K562 (cell line): ENCODE measurements at regions not wholly inside any gene's neighbourhood (a gene's known extent, or its start where the extent isn't known, plus 50 kb on each side); places are given as distances from the start of the nearest gene placed in this dataset.

ENCODE experiments used
- ATAC-seq: fragments of 200-7000 bp; cut with Tn5 transposase; 3 replicates; pipeline ENCODE4 v1.9.1; 2020; ENCODE audit warnings: moderate library complexity
- BruUV-seq: library from RNA; stranded (reverse); fragments of 400-500 nt; replicated peaks from 2 replicates; lab custom pipeline; 2021; lab: Mats Ljungman, UMichigan
- CTCF ChIA-PET: fragments of 300-600 bp; formaldehyde crosslinking; extraction: SDS; loops from one replicate; lab custom pipeline; 2021; ENCODE audit warnings: low intra/inter-chr PET ratio; lab: Yijun Ruan, JAX
- POLR2A ChIA-PET: fragments of 300-600, 350-650 bp; sonication (Branson Sonifier 250); formaldehyde crosslinking; extraction: SDS; loops from one replicate; lab custom pipeline; 2021; ENCODE audit warnings: antibody characterized with exemption, inconsistent platforms; lab: Yijun Ruan, JAX
- DNase-seq, 4 experiments: peaks; one replicate each; pipeline versions ENCODE4 v3.0.0 to v3.0.0-alpha.2; 2011 to 2018; ENCODE audit warnings: low spot score in 3 of 4, mixed read lengths in 3 of 4; ENCODE audit errors: extremely low read depth in 1 of 4
- FAIRE-seq: peaks from 2 replicates; lab custom pipeline; 2011; peaks lifted over from hg19 to GRCh38; lab: Jason Lieb, UNC
- H2AFZ ChIP-seq: 2 replicates; pipeline ENCODE4 v1.6.0; 2011; ENCODE audit warnings: low read depth, low read length, control low read depth, inconsistent platforms
- H3K27ac ChIP-seq: fragments of 200-600 bp; 3 replicates; pipeline ENCODE4 v1.8.0; 2011; ENCODE audit warnings: low read depth, mild to moderate bottlenecking, control low read depth, inconsistent platforms, low read length, moderate library complexity, mixed read lengths; ENCODE audit errors: extremely low read depth
- H3K27me3 ChIP-seq, 2 experiments: fragments of 300-600 bp in 1 of 2; 2 replicates in 1 of 2; 3 replicates in 1 of 2; pipeline versions ENCODE4 v1.6.0 to v1.8.0; 2011; ENCODE audit warnings: inconsistent platforms in 2 of 2, low read length in 2 of 2, mild to moderate bottlenecking in 1 of 2, mixed read lengths in 1 of 2, moderate library complexity in 1 of 2; ENCODE audit not compliant: control insufficient read depth in 2 of 2, insufficient read depth in 2 of 2
- H3K36me3 ChIP-seq: fragments of 300-600 bp; 3 replicates; pipeline ENCODE4 v1.8.0; 2011; ENCODE audit warnings: mild to moderate bottlenecking, low read length, inconsistent platforms; ENCODE audit not compliant: control insufficient read depth, insufficient read depth
- H3K4me1 ChIP-seq, 2 experiments: fragments of 200-600 bp in 1 of 2; replicated peaks in 1 of 2; 2 replicates in 1 of 2; 3 replicates in 1 of 2; pipeline versions ENCODE4 v1.5.1 to v1.8.0; 2011; ENCODE audit warnings: inconsistent platforms in 2 of 2, low read length in 2 of 2, mild to moderate bottlenecking in 1 of 2, mixed read lengths in 1 of 2, moderate library complexity in 1 of 2; ENCODE audit not compliant: control insufficient read depth in 2 of 2, insufficient read depth in 2 of 2
- H3K4me2 ChIP-seq: 2 replicates; pipeline ENCODE4 v1.6.1; 2011; ENCODE audit warnings: low read length, control low read depth, inconsistent platforms, mixed read lengths; ENCODE audit not compliant: insufficient read depth
- H3K4me3 ChIP-seq: fragments of 200-600 bp; sonication (generic), shearing (Covaris generic); 2 replicates; pipeline ENCODE4 v1.5.1; 2016; ENCODE audit warnings: control low read depth, inconsistent platforms
- H3K79me2 ChIP-seq: fragments of 200-600 bp; 3 replicates; pipeline ENCODE4 v1.8.0; 2011; ENCODE audit warnings: low read length, inconsistent platforms; ENCODE audit not compliant: control insufficient read depth, insufficient read depth
- H3K9ac ChIP-seq, 2 experiments: 2 replicates each; pipeline versions ENCODE4 v1.6.0 to v1.6.1; 2011; ENCODE audit warnings: low read depth in 2 of 2, low read length in 2 of 2, control low read depth in 1 of 2, inconsistent platforms in 1 of 2, mild to moderate bottlenecking in 1 of 2, mixed read lengths in 1 of 2; ENCODE audit not compliant: insufficient read depth in 1 of 2
- H3K9me1 ChIP-seq: one replicate; pipeline ENCODE4 v1.6.0; 2011; ENCODE audit warnings: inconsistent platforms, mild to moderate bottlenecking, low read length, moderate library complexity; ENCODE audit not compliant: control insufficient read depth, insufficient read depth
- H3K9me3 ChIP-seq: replicated peaks from 2 replicates; pipeline ENCODE4 v1.5.1; 2011; ENCODE audit warnings: low read depth, low read length, inconsistent platforms; ENCODE audit not compliant: control insufficient read depth, insufficient read depth
- H4K20me1 ChIP-seq: replicated peaks from 2 replicates; pipeline ENCODE4 v1.6.1; 2011; ENCODE audit warnings: low read length, inconsistent platforms, mixed read lengths; ENCODE audit not compliant: control insufficient read depth, insufficient read depth
- ATF1 ChIP-seq, 2 experiments: fragments of 450-650 bp in 1 of 2; IDR thresholded peaks; 2 replicates each; pipeline ENCODE4 v1.6.1; 2016; ENCODE audit warnings: missing compliant biosample characterization in 1 of 2, missing genetic modification characterization in 1 of 2
- BCLAF1 ChIP-seq, 2 experiments: fragments of 450-650 bp in 1 of 2; IDR thresholded peaks; 2 replicates each; pipeline ENCODE4 v1.6.1; 2011 to 2017; ENCODE audit warnings: low read depth in 2 of 2, antibody characterized with exemption in 1 of 2, borderline replicate concordance in 1 of 2, low read length in 1 of 2, mild to moderate bottlenecking in 1 of 2, mixed read lengths in 1 of 2; ENCODE audit not compliant: control insufficient read depth in 1 of 2
- ELK1 ChIP-seq: sonication (generic); formaldehyde crosslinking; IDR thresholded peaks from 2 replicates; pipeline ENCODE4 v1.8.1; 2022; ENCODE audit warnings: missing genetic modification reagents
- NEUROD1 ChIP-seq: fragments of 150-350 bp; IDR thresholded peaks from 2 replicates; pipeline ENCODE4 v1.6.1; 2014; ENCODE audit warnings: borderline replicate concordance, low read length, low read depth; ENCODE audit not compliant: partially characterized antibody
- ZFP36 ChIP-seq: fragments of 150-350 bp; IDR thresholded peaks from 2 replicates; pipeline ENCODE4 v1.6.1; 2018; ENCODE audit warnings: low read length, low read depth; ENCODE audit not compliant: partially characterized antibody
- ZNF316 ChIP-seq: fragments of 450-650 bp; IDR thresholded peaks from 2 replicates; pipeline ENCODE4 v1.6.1; 2016
- ZNF695 ChIP-seq: fragments of 450-650 bp; formaldehyde crosslinking; IDR thresholded peaks from 2 replicates; pipeline ENCODE4 v1.4.0; 2020; ENCODE audit warnings: mild to moderate bottlenecking, moderate library complexity
- ZNF780A ChIP-seq: fragments of 250-450 bp; sonication (Bioruptor Pico); IDR thresholded peaks from 2 replicates; pipeline ENCODE4 v1.5.0; 2021; ENCODE audit warnings: mild to moderate bottlenecking
- WGBS: fragments of 100-300 bp; shearing (Covaris generic); methylation state at CpG from one replicate; pipeline ENCODE4 v1.1.6; 2016; ENCODE audit warnings: low coverage, mixed read lengths; ENCODE audit not compliant: insufficient coverage; ENCODE audit errors: missing lambda C conversion rate; 5-methylcytosine and 5-hydroxymethylcytosine counted together
- in situ Hi-C: fragments of 300-500 bp; cut with MboI; formaldehyde crosslinking; loops from 4 replicates; pipeline ENCODE4 v1.15.0; 2018; ENCODE audit warnings: inconsistent platforms, mixed read lengths
- intact Hi-C: fragments of 100-400 bp; cut with micrococcal nuclease; formaldehyde crosslinking; loops from 2 replicates; pipeline ENCODE4 v1.14.2; 2022

DNA sequence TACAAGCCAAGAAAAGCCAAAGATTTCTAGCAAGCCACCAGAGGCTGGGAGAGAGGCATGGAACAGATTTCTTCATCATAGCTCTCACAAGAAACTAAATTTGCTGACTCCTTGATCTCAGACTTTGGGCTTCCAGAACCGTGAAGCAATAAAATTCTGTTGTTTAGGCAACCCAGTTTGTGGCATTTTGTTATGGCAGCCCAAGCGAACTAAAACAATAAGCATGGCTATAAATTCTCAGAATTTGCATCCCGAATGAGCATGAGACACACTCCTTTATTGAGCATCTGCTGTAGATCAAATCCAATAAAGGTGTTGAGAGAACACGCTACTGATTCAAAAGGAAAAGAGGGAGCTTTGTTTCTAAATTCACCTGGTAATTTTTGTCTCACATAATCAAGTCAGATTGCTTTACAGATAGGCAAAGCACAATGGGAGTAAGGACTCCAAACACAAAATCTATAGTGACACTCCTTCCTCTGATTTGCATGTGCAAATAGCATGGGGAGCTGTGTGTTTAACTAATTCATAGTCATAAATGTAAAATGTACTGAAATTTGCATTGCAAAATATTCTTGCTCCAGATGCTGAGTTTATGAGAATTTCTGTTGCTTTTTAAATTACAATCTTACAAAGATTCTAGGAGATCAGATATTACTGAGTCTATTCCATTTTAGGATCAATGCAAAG, 308.7 kb downstream of the MED10 start:
- Histone ChIP-seq H3K36me3 (no peaks in the 10 kb centered on the region), H3K9ac (no peak overlapping the region), H3K79me2 (no peaks in the 10 kb centered on the region), H3K4me3 (no peak overlapping the region), H3K9me1 (no peaks in the 10 kb centered on the region), H4K20me1 (no peaks in the 10 kb centered on the region), H3K9me3 (no peaks in the 10 kb centered on the region), H3K27me3 (no peaks in the 10 kb centered on the region), H3K27ac (no peak overlapping the region), H3K4me1 (no peaks in the 10 kb centered on the region), H3K4me2 (no peak overlapping the region), H2AFZ (no peak overlapping the region)
- DNase-seq, result no peak
- no peak for ATAC-seq
- WGBS, result 0% methylated on average over 4 of the region's 4 CpGs
- BruUV-seq, result no TSS peak
- intact Hi-C loops, result no loop called here
- in situ Hi-C loops, result no loop called here
- POLR2A ChIA-PET, result no interaction called here
- no peak for FAIRE-seq
- TF ChIP-seq ZNF316 (0 out of 2 replicates have a peak, but pooled peaks have one; percentile 11), ZNF780A (CRISPR knock-in tag) (no peak)
- CTCF ChIA-PET, result no interaction called here

DNA sequence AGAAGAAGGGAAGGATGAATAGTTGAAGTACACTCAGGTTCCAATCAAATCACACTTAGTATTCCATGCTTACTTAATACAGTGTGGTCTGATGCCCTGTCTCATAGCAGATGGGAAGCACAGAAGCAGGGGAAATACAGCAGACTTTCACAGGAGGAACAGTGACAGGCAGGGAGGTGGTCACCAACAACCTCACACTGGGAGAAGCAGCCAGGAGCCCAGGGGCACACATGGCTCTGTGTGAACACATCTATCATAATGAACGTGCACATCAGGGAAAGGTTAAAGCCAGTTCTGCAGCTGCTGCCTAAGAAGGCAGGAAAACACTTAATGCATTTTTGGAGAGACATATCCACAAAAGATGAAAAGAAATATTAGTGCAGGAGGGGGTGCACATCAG, 312.3 kb downstream of the MED10 start:
- ChIA-PET POLR2A (no interaction called here), CTCF (no interaction called here)
- no peak for FAIRE-seq
- H3K4me3 ChIP-seq, result no peak overlapping the region
- no peak for DNase-seq
- intact Hi-C loops (no loop called here), in situ Hi-C loops (no loop called here)
- no peak for ATAC-seq
- no peaks in the 10 kb centered on the region for H3K9me3 ChIP-seq
- H3K36me3 ChIP-seq, result no peaks in the 10 kb centered on the region
- H3K9ac ChIP-seq, result no peak overlapping the region
- H3K4me2 ChIP-seq, result no peak overlapping the region
- no peaks in the 10 kb centered on the region for H3K4me1 ChIP-seq
- H4K20me1 ChIP-seq, result no peaks in the 10 kb centered on the region; the same call in 1 of the 2 replicates
- no TSS peak for BruUV-seq
- WGBS, result 0% methylated on average over 1 of the region's 1 CpG
- no peak overlapping the region for H2AFZ ChIP-seq
- H3K79me2 ChIP-seq, result no peaks in the 10 kb centered on the region
- peaks cover 0 to 6% of the 10 kb centered on the region in 2 experiments; a peak in 1 of 5 replicates for H3K27me3 ChIP-seq
- H3K9me1 ChIP-seq, result no peaks in the 10 kb centered on the region
- H3K27ac ChIP-seq, result no peak overlapping the region
- TF ChIP-seq ZFP36, result no peak
- no peak for TF ChIP-seq ELK1
- no peak for TF ChIP-seq ATF1 (CRISPR knock-in tag; IDR thresholded peaks at IDR 0.05)
- no peak for TF ChIP-seq ATF1 (tag; IDR thresholded peaks at IDR 0.05)
- no peak for TF ChIP-seq ZNF695 (CRISPR knock-in tag)
- no peak for TF ChIP-seq NEUROD1
- no peak for TF ChIP-seq BCLAF1 (IDR thresholded peaks at IDR 0.05; ENCODE audit: borderline replicate concordance in 1 of 2, control insufficient read depth in 1 of 2, low read depth in 2 of 2, low read length in 1 of 2)
